ENCODE measurements at regions not wholly inside any gene's neighbourhood (a gene's known extent, or its start where the extent isn't known, plus 50 kb on each side); places are given as distances from the start of the nearest gene placed in this dataset.

- Histone ChIP-seq H3K4me3 (ENCODE audit: low read depth, low read length, poor library complexity, severe bottlenecking) (no peak overlapping the region), H3K36me3 (ENCODE audit: insufficient read depth, low read length, poor library complexity, severe bottlenecking) (no peaks in the 10 kb centered on the region), H3K27ac (ENCODE audit: low read depth, low read length, poor library complexity, severe bottlenecking) (no peak overlapping the region), H3K27me3 (replicated peaks; ENCODE audit: insufficient read depth, low read depth, low read length, poor library complexity) (no peaks in the 10 kb centered on the region), H3K4me1 (ENCODE audit: insufficient read depth, low read length, poor library complexity, severe bottlenecking) (no peaks in the 10 kb centered on the region), H3K9me3 (ENCODE audit: low read depth, low read length, poor library complexity, severe bottlenecking) (no peaks in the 10 kb centered on the region)
- TF ChIP-seq EZH2 (IDR thresholded peaks at IDR 0.05; ENCODE audit: borderline replicate concordance, low read depth, low read length, poor library complexity, severe bottlenecking): no peak
- TF ChIP-seq, protein P1, sequence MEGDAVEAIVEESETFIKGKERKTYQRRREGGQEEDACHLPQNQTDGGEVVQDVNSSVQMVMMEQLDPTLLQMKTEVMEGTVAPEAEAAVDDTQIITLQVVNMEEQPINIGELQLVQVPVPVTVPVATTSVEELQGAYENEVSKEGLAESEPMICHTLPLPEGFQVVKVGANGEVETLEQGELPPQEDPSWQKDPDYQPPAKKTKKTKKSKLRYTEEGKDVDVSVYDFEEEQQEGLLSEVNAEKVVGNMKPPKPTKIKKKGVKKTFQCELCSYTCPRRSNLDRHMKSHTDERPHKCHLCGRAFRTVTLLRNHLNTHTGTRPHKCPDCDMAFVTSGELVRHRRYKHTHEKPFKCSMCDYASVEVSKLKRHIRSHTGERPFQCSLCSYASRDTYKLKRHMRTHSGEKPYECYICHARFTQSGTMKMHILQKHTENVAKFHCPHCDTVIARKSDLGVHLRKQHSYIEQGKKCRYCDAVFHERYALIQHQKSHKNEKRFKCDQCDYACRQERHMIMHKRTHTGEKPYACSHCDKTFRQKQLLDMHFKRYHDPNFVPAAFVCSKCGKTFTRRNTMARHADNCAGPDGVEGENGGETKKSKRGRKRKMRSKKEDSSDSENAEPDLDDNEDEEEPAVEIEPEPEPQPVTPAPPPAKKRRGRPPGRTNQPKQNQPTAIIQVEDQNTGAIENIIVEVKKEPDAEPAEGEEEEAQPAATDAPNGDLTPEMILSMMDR (conservative IDR thresholded peaks at IDR 0.05; ENCODE audit: low read depth, low read length): no peak
- no peak for DNase-seq (ENCODE audit: low spot score)
- ChIA-PET POLR2A (ENCODE audit: low non-redundant PET) (no interaction called here), CTCF (no interaction called here)
- BruUV-seq (replicated peaks): no TSS peak
- intact Hi-C loops (cut with micrococcal nuclease; ENCODE audit: unreplicated experiment): no loop called here
Measured at GRCh38 chr18:71682591-71682990, 861.6 kb downstream of the CBLN2 start.

GRCh38 chr18:71678144-71678543 is 866.0 kb downstream of the CBLN2 start:
- no peak overlapping the region for H3K27ac ChIP-seq (ENCODE audit: low read depth, low read length, poor library complexity, severe bottlenecking)
- POLR2A ChIA-PET (ENCODE audit: low non-redundant PET): no interaction called here
- no peak overlapping the region for H3K4me3 ChIP-seq (ENCODE audit: low read depth, low read length, poor library complexity, severe bottlenecking)
- H3K27me3 ChIP-seq (replicated peaks; ENCODE audit: insufficient read depth, low read depth, low read length, poor library complexity): no peaks in the 10 kb centered on the region
- TF ChIP-seq EZH2 (IDR thresholded peaks at IDR 0.05; ENCODE audit: borderline replicate concordance, low read depth, low read length, poor library complexity, severe bottlenecking): no peak
- TF ChIP-seq, protein P1 (conservative IDR thresholded peaks at IDR 0.05; ENCODE audit: low read depth, low read length): no peak
- CTCF ChIA-PET: no interaction called here
- BruUV-seq (replicated peaks): no TSS peak
- H3K36me3 ChIP-seq (ENCODE audit: insufficient read depth, low read length, poor library complexity, severe bottlenecking): no peaks in the 10 kb centered on the region
- DNase-seq (ENCODE audit: low spot score): no peak
- no peaks in the 10 kb centered on the region for H3K4me1 ChIP-seq (ENCODE audit: insufficient read depth, low read length, poor library complexity, severe bottlenecking)
- intact Hi-C loops (cut with micrococcal nuclease; ENCODE audit: unreplicated experiment): no loop called here
- no peaks in the 10 kb centered on the region for H3K9me3 ChIP-seq (ENCODE audit: low read depth, low read length, poor library complexity, severe bottlenecking)

- H3K27me3 ChIP-seq (replicated peaks; ENCODE audit: insufficient read depth, low read depth, low read length, poor library complexity): no peaks in the 10 kb centered on the region
- no peaks in the 10 kb centered on the region for H3K4me1 ChIP-seq (ENCODE audit: insufficient read depth, low read length, poor library complexity, severe bottlenecking)
- H3K36me3 ChIP-seq (ENCODE audit: insufficient read depth, low read length, poor library complexity, severe bottlenecking): no peaks in the 10 kb centered on the region
- BruUV-seq (replicated peaks): no TSS peak
- H3K27ac ChIP-seq (ENCODE audit: low read depth, low read length, poor library complexity, severe bottlenecking): no peak overlapping the region
- no peak for DNase-seq (ENCODE audit: low spot score)
- ChIA-PET POLR2A (ENCODE audit: low non-redundant PET) (no interaction called here), CTCF (interaction anchor here (0.5 kb wide), 1 partner anchor 111 kb away, joined by 3 read pairs; no protein-coding TSS in a partner anchor)
- H3K9me3 ChIP-seq (ENCODE audit: low read depth, low read length, poor library complexity, severe bottlenecking): no peaks in the 10 kb centered on the region
- TF ChIP-seq EZH2 (IDR thresholded peaks at IDR 0.05; ENCODE audit: borderline replicate concordance, low read depth, low read length, poor library complexity, severe bottlenecking): no peak
- TF ChIP-seq, protein P1 (conservative IDR thresholded peaks at IDR 0.05; ENCODE audit: low read depth, low read length): no peak
- H3K4me3 ChIP-seq (ENCODE audit: low read depth, low read length, poor library complexity, severe bottlenecking): no peak overlapping the region
- intact Hi-C loops (cut with micrococcal nuclease; ENCODE audit: unreplicated experiment): no loop called here
Measured at GRCh38 chr18:71673954-71674353, 870.2 kb downstream of the CBLN2 start.

Data from A673 (cell line).